Activated CD4-positive, alpha-beta T cell treated with anti-CD3 and anti-CD28 coated beads for 1 hour (primary cell): ENCODE measurements at regions not wholly inside any gene's neighbourhood (a gene's known extent, or its start where the extent isn't known, plus 50 kb on each side); places are given as distances from the start of the nearest gene placed in this dataset.
"Not testable (repeated sequence)": the region's sequence is repeated elsewhere in the genome, so short reads cannot be mapped to it uniquely, and the experiment has no call there.

Source experiments
- DNase-seq: peaks from one replicate; pipeline ENCODE4 v3.0.0-alpha.2; 2020

GRCh38 chr2:40584432-40584831 is 132.5 kb upstream of the SLC8A1 start:
- no peak for DNase-seq

- no peak for DNase-seq
These were observed 139.9 kb upstream of the SLC8A1 start for GRCh38 chr2:40591774-40592173.

- no peak for DNase-seq
These were observed 140.3 kb upstream of the SLC8A1 start for GRCh38 chr2:40592218-40592617.

- DNase-seq: no peak
These were observed 155.0 kb upstream of the SLC8A1 start for GRCh38 chr2:40606862-40607261.

GRCh38 chr2:40611196-40611595 is 159.3 kb upstream of the SLC8A1 start:
- no peak for DNase-seq

GRCh38 chr2:40625849-40626248 is 174.0 kb upstream of the SLC8A1 start:
- no peak for DNase-seq

- DNase-seq: no peak
These were observed 176.7 kb upstream of the SLC8A1 start for GRCh38 chr2:40628556-40628955.

- DNase-seq: no peak
These were observed 178.0 kb upstream of the SLC8A1 start for GRCh38 chr2:40629768-40630434.

GRCh38 chr2:40639320-40639719 is 187.4 kb upstream of the SLC8A1 start:
- no peak for DNase-seq

- DNase-seq: no peak
These were observed 190.3 kb upstream of the SLC8A1 start for GRCh38 chr2:40642237-40642636.

- DNase-seq: no peak
These were observed 190.8 kb upstream of the SLC8A1 start for GRCh38 chr2:40642726-40643125.

- DNase-seq: no peak
These were observed 194.8 kb upstream of the SLC8A1 start for GRCh38 chr2:40646642-40647041.

- no peak for DNase-seq
These were observed 200.3 kb upstream of the SLC8A1 start for GRCh38 chr2:40652155-40652554.

- DNase-seq: no peak
These were observed 201.9 kb upstream of the SLC8A1 start for GRCh38 chr2:40653829-40654228.

- DNase-seq: no peak
These were observed 202.5 kb upstream of the SLC8A1 start for GRCh38 chr2:40654346-40654745.

GRCh38 chr2:40658941-40659340 is 207.1 kb upstream of the SLC8A1 start:
- no peak for DNase-seq

GRCh38 chr2:40665493-40666232 is 213.8 kb upstream of the SLC8A1 start:
- no peak for DNase-seq

- no peak for DNase-seq
These were observed 214.5 kb upstream of the SLC8A1 start for GRCh38 chr2:40666398-40666797.

GRCh38 chr2:40668425-40668824 is 216.5 kb upstream of the SLC8A1 start:
- DNase-seq: no peak

GRCh38 chr2:40676134-40676790 is 224.4 kb upstream of the SLC8A1 start:
- not testable (repeated sequence) for DNase-seq

GRCh38 chr2:40680547-40680946 is 228.7 kb upstream of the SLC8A1 start:
- DNase-seq: no peak

GRCh38 chr2:40690036-40690435 is 238.1 kb upstream of the SLC8A1 start:
- no peak for DNase-seq

- DNase-seq: no peak
These were observed 238.6 kb upstream of the SLC8A1 start for GRCh38 chr2:40690525-40690924.
